ENCODE measurements at regions not wholly inside any gene's neighbourhood (a gene's known extent, or its start where the extent isn't known, plus 50 kb on each side); places are given as distances from the start of the nearest gene placed in this dataset.

GRCh38 chr2:155840661-155841060 is 491.9 kb downstream of the NR4A2 start:
- H3K4me3 ChIP-seq (replicated peaks; ENCODE audit: low read depth, low read length) = no peak overlapping the region
- DNase-seq (ENCODE audit: low read depth) = no peak
- TF ChIP-seq, protein P1, sequence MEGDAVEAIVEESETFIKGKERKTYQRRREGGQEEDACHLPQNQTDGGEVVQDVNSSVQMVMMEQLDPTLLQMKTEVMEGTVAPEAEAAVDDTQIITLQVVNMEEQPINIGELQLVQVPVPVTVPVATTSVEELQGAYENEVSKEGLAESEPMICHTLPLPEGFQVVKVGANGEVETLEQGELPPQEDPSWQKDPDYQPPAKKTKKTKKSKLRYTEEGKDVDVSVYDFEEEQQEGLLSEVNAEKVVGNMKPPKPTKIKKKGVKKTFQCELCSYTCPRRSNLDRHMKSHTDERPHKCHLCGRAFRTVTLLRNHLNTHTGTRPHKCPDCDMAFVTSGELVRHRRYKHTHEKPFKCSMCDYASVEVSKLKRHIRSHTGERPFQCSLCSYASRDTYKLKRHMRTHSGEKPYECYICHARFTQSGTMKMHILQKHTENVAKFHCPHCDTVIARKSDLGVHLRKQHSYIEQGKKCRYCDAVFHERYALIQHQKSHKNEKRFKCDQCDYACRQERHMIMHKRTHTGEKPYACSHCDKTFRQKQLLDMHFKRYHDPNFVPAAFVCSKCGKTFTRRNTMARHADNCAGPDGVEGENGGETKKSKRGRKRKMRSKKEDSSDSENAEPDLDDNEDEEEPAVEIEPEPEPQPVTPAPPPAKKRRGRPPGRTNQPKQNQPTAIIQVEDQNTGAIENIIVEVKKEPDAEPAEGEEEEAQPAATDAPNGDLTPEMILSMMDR (IDR thresholded peaks at IDR 0.05; ENCODE audit: low read length, missing control alignments) = no peak

- TF ChIP-seq, protein P1 (IDR thresholded peaks at IDR 0.05; ENCODE audit: low read length, missing control alignments) = no peak
- no peak overlapping the region for H3K4me3 ChIP-seq (replicated peaks; ENCODE audit: low read depth, low read length)
- DNase-seq (ENCODE audit: low read depth) = no peak
These were observed 492.5 kb downstream of the NR4A2 start for GRCh38 chr2:155839991-155840390.

DNA sequence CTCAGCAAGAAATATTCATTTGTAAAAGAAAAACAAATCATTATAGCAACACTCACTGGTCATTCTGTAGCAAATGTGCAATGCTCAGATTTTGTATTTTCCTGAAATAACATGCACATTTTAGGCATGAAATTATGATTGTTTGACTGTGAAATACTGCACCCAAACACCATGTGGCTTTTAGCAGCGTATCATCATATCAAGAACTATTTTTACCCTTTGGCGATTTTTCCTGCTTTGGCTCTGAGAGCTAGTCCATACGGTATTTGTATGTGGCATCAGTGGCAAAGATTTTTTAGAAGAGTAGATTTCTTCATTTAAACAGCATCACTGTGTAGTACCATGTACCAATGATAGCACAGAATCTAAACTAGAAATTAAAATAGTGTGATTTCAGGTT is 493.1 kb downstream of the NR4A2 start:
- H3K4me3 ChIP-seq (replicated peaks; ENCODE audit: low read depth, low read length) = no peak overlapping the region
- TF ChIP-seq, protein P1 (IDR thresholded peaks at IDR 0.05; ENCODE audit: low read length, missing control alignments) = no peak
- no peak for DNase-seq (ENCODE audit: low read depth)

DNA sequence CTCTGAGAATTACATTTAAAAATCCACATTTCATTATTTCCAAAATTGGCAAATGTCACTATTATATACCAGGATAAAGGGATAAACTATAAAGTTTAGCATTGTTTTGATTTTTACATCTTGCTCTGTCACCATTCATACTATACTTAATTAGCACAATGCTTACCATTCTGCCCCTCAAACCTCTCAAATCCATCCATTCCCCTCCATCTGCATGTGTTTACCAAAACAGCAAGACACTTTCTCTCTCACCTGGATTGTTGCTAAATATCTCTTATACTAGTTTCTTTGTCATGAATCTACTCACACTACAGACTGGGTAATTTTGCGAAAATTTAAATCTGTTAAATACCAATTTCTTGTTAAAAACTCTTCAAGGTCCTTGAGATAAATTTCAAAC is 496.1 kb downstream of the NR4A2 start:
- TF ChIP-seq, protein P1 (IDR thresholded peaks at IDR 0.05; ENCODE audit: low read length, missing control alignments) = no peak
- DNase-seq (ENCODE audit: low read depth) = no peak
- no peak overlapping the region for H3K4me3 ChIP-seq (replicated peaks; ENCODE audit: low read depth, low read length)

GRCh38 chr2:155830817-155831579 is 501.5 kb downstream of the NR4A2 start:
- H3K4me3 ChIP-seq (replicated peaks; ENCODE audit: low read depth, low read length) = no peak overlapping the region
- TF ChIP-seq, protein P1 (IDR thresholded peaks at IDR 0.05; ENCODE audit: low read length, missing control alignments) = no peak
- no peak for DNase-seq (ENCODE audit: low read depth)

GRCh38 chr2:155830351-155830750 is 502.2 kb downstream of the NR4A2 start:
- DNase-seq (ENCODE audit: low read depth) = no peak
- TF ChIP-seq, protein P1 (IDR thresholded peaks at IDR 0.05; ENCODE audit: low read length, missing control alignments) = no peak
- no peak overlapping the region for H3K4me3 ChIP-seq (replicated peaks; ENCODE audit: low read depth, low read length)

DNA sequence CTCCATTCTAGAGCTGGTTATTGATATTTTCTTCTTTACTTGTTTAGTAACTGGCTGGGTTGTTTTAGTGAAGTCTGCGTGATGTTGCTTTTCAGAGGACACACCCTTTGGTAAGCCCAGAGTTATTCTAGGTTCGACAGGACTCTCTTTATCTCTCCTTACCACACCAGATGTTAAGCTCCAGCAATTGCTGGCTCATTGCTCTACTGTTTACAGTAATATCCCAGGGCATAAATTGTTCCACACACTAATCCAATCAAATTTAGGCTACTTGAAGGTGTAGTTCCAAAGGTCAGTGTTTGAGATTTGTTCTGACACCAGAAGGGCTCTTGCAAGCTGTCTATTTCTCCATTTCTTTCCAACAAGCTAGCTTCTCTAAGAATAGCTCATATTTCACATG is 506.6 kb downstream of the NR4A2 start:
- no peak for DNase-seq (ENCODE audit: low read depth)
- no peak overlapping the region for H3K4me3 ChIP-seq (replicated peaks; ENCODE audit: low read depth, low read length)
- TF ChIP-seq, protein P1 (IDR thresholded peaks at IDR 0.05; ENCODE audit: low read length, missing control alignments) = no peak

Measured in fibroblast of pulmonary artery (primary cell).